Lower lobe of right lung (tissue), 2 donors: ENCODE measurements at regions not wholly inside any gene's neighbourhood (a gene's known extent, or its start where the extent isn't known, plus 50 kb on each side); places are given as distances from the start of the nearest gene placed in this dataset.
A peak's percentile ranks its signal among the peaks of the same experiment; 100 is the strongest.

Experiments used
- ATAC-seq, 2 donors: fragments of 200-7000 bp; cut with Tn5 transposase; one replicate each; pipeline ENCODE4 v1.9.1; 2020 to 2022; ENCODE audit warnings: mild to moderate bottlenecking in 2 of 2, moderate library complexity in 2 of 2
- DNase-seq: peaks from one replicate; pipeline ENCODE4 v3.0.0-alpha.2; 2020
- H3K27ac ChIP-seq: fragments of 200-600 bp; one replicate; pipeline ENCODE4 v1.8.0; 2022
- H3K27me3 ChIP-seq: fragments of 200-600 bp; one replicate; pipeline ENCODE4 v1.8.0; 2022; ENCODE audit warnings: low read depth
- H3K36me3 ChIP-seq: fragments of 200-600 bp; one replicate; pipeline ENCODE4 v1.8.0; 2022; ENCODE audit warnings: mild to moderate bottlenecking
- H3K4me1 ChIP-seq: fragments of 200-600 bp; one replicate; pipeline ENCODE4 v1.8.0; 2022
- H3K4me3 ChIP-seq: fragments of 200-600 bp; one replicate; pipeline ENCODE4 v1.8.0; 2022; ENCODE audit warnings: mild to moderate bottlenecking
- H3K9me3 ChIP-seq: fragments of 200-600 bp; one replicate; pipeline ENCODE4 v1.8.0; 2022
- intact Hi-C: fragments of 100-400 bp; cut with DNase I; formaldehyde crosslinking; loops from one replicate; pipeline ENCODE4 v1.11.0; 2022
- TF ChIP-seq, protein P1 (sequence below): fragments of 200-600 bp; IDR thresholded peaks from one replicate; pipeline ENCODE4 v1.8.0; 2022; ENCODE audit warnings: antibody characterized with exemption, mild to moderate bottlenecking
- donor health status: DM: no; HTN: yes; CAD: no; lungs with severe emphysema.

GRCh38 chr3:24915639-24916038 lies 421.0 kb upstream of the THRB start:
- ATAC-seq (peak in 1 of 2 donors; percentile 39), DNase-seq (no peak)
- intact Hi-C loops = no loop called here
- H3K4me1 ChIP-seq = no peaks in the 10 kb centered on the region
- TF ChIP-seq, protein P1, sequence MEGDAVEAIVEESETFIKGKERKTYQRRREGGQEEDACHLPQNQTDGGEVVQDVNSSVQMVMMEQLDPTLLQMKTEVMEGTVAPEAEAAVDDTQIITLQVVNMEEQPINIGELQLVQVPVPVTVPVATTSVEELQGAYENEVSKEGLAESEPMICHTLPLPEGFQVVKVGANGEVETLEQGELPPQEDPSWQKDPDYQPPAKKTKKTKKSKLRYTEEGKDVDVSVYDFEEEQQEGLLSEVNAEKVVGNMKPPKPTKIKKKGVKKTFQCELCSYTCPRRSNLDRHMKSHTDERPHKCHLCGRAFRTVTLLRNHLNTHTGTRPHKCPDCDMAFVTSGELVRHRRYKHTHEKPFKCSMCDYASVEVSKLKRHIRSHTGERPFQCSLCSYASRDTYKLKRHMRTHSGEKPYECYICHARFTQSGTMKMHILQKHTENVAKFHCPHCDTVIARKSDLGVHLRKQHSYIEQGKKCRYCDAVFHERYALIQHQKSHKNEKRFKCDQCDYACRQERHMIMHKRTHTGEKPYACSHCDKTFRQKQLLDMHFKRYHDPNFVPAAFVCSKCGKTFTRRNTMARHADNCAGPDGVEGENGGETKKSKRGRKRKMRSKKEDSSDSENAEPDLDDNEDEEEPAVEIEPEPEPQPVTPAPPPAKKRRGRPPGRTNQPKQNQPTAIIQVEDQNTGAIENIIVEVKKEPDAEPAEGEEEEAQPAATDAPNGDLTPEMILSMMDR = no peak
- no peaks in the 10 kb centered on the region for H3K9me3 ChIP-seq
- no peak overlapping the region for H3K27ac ChIP-seq
- H3K27me3 ChIP-seq = no peaks in the 10 kb centered on the region
- no peak overlapping the region for H3K4me3 ChIP-seq
- no peaks in the 10 kb centered on the region for H3K36me3 ChIP-seq

- H3K36me3 ChIP-seq = no peaks in the 10 kb centered on the region
- ATAC-seq (no peak), DNase-seq (no peak)
- no peaks in the 10 kb centered on the region for H3K9me3 ChIP-seq
- H3K4me1 ChIP-seq = no peaks in the 10 kb centered on the region
- no peak overlapping the region for H3K4me3 ChIP-seq
- TF ChIP-seq, protein P1 = no peak
- H3K27me3 ChIP-seq = no peaks in the 10 kb centered on the region
- H3K27ac ChIP-seq = no peak overlapping the region
- intact Hi-C loops = no loop called here
Measured at GRCh38 chr3:24917908-24918307, 423.3 kb upstream of the THRB start.

- H3K4me1 ChIP-seq = no peaks in the 10 kb centered on the region
- TF ChIP-seq, protein P1 = no peak
- intact Hi-C loops = no loop called here
- ATAC-seq (peak; percentile 27 to 49), DNase-seq (no peak)
- no peak overlapping the region for H3K4me3 ChIP-seq
- H3K27me3 ChIP-seq = no peaks in the 10 kb centered on the region
- H3K27ac ChIP-seq = no peak overlapping the region
- no peaks in the 10 kb centered on the region for H3K9me3 ChIP-seq
- H3K36me3 ChIP-seq = no peaks in the 10 kb centered on the region
Measured at GRCh38 chr3:24923570-24923969, 428.9 kb upstream of the THRB start.

- ATAC-seq (no peak), DNase-seq (no peak)
- no peaks in the 10 kb centered on the region for H3K9me3 ChIP-seq
- H3K27me3 ChIP-seq = no peaks in the 10 kb centered on the region
- TF ChIP-seq, protein P1 = no peak
- no peaks in the 10 kb centered on the region for H3K36me3 ChIP-seq
- no peaks in the 10 kb centered on the region for H3K4me1 ChIP-seq
- intact Hi-C loops = no loop called here
- no peak overlapping the region for H3K4me3 ChIP-seq
- no peak overlapping the region for H3K27ac ChIP-seq
Measured at GRCh38 chr3:24929521-24929920, 434.9 kb upstream of the THRB start.

DNA sequence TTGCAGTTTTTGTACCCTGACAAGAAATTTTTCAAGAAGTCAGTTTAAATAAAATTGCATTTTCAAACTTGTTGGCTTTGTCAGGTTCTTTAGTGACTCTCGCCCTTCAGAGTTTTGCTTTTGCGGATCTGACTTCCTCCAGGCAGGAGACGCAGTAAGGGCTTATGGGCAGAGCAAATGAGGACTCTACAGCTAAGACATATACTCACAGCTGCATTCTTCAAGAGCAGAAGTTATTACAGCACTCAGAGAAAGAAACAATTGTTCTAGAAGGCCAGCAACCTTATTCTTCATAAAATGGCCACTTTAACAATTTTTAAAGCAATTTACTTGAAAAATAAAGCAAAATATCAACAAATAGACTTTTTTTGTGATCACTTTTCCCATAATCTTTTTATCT lies 438.8 kb upstream of the THRB start:
- TF ChIP-seq, protein P1 = no peak
- ATAC-seq = no peak
- H3K27ac ChIP-seq = no peak overlapping the region
- intact Hi-C loops = no loop called here
- no peak for DNase-seq
- no peaks in the 10 kb centered on the region for H3K36me3 ChIP-seq
- H3K4me3 ChIP-seq = no peak overlapping the region
- H3K27me3 ChIP-seq = no peaks in the 10 kb centered on the region
- no peaks in the 10 kb centered on the region for H3K9me3 ChIP-seq
- H3K4me1 ChIP-seq = no peaks in the 10 kb centered on the region

DNA sequence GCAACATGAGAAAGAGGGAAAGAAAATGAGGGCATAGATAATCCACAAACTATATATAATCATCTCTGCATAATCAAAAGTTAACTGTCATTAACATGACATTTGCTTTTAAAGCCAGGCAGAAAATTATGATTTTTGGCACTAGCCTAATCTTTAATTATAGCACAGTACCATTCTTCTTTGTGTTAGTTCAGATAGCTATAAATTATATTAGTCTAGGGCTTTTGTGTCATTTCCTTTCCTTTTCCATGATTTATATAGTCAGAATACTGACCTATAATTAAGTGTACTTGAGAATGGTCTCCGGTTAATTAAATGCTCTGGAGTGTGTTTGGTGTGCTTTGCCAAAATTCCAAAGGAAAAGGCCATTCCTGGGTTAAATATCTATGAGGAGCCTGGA lies 441.9 kb upstream of the THRB start:
- Histone ChIP-seq H3K9me3 (no peaks in the 10 kb centered on the region), H3K27me3 (no peaks in the 10 kb centered on the region), H3K4me1 (no peaks in the 10 kb centered on the region), H3K27ac (no peak overlapping the region), H3K36me3 (no peaks in the 10 kb centered on the region), H3K4me3 (no peak overlapping the region)
- ATAC-seq (no peak), DNase-seq (no peak)
- TF ChIP-seq, protein P1 = no peak
- intact Hi-C loops = no loop called here
